ENCODE measurements at regions not wholly inside any gene's neighbourhood (a gene's known extent, or its start where the extent isn't known, plus 50 kb on each side); places are given as distances from the start of the nearest gene placed in this dataset.

GRCh38 chr5:61280205-61280604 is 51.9 kb upstream of the ZSWIM6 start:
- no peak for TF ChIP-seq EZH2 (IDR thresholded peaks at IDR 0.05)
- TF ChIP-seq, protein P1, sequence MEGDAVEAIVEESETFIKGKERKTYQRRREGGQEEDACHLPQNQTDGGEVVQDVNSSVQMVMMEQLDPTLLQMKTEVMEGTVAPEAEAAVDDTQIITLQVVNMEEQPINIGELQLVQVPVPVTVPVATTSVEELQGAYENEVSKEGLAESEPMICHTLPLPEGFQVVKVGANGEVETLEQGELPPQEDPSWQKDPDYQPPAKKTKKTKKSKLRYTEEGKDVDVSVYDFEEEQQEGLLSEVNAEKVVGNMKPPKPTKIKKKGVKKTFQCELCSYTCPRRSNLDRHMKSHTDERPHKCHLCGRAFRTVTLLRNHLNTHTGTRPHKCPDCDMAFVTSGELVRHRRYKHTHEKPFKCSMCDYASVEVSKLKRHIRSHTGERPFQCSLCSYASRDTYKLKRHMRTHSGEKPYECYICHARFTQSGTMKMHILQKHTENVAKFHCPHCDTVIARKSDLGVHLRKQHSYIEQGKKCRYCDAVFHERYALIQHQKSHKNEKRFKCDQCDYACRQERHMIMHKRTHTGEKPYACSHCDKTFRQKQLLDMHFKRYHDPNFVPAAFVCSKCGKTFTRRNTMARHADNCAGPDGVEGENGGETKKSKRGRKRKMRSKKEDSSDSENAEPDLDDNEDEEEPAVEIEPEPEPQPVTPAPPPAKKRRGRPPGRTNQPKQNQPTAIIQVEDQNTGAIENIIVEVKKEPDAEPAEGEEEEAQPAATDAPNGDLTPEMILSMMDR (IDR thresholded peaks at IDR 0.05 in 2 of 3, conservative IDR thresholded peaks at IDR 0.05 in 1 of 3; ENCODE audit: borderline replicate concordance in 1 of 3, insufficient read depth in 1 of 3, low read depth in 2 of 3, low read length in 2 of 3) = no peak
- TF ChIP-seq POLR2A (IDR thresholded peaks at IDR 0.05; ENCODE audit: borderline replicate concordance, extremely low read depth, insufficient read depth, insufficient read length) = no peak
- TF ChIP-seq YY1 (IDR thresholded peaks at IDR 0.05; ENCODE audit: extremely low read depth, insufficient replicate concordance, low read depth, low read length) = no peak
- no peak for TF ChIP-seq REST (IDR thresholded peaks at IDR 0.05; ENCODE audit: low read depth)
- no peak for TF ChIP-seq RAD21 (IDR thresholded peaks at IDR 0.05; ENCODE audit: low read depth)

All from HCT116 (cell line).